Panc1 (cell line): ENCODE measurements at regions not wholly inside any gene's neighbourhood (a gene's known extent, or its start where the extent isn't known, plus 50 kb on each side); places are given as distances from the start of the nearest gene placed in this dataset.

Experiments used
- ATAC-seq: fragments of 200-7000 bp; cut with Tn5 transposase; 2 replicates; pipeline ENCODE4 v1.9.1; 2020; ENCODE audit warnings: mild to moderate bottlenecking, moderate library complexity
- BruUV-seq: library from RNA; stranded (reverse); fragments of 400-500 nt; replicated peaks from 2 replicates; lab custom pipeline; 2021; lab: Mats Ljungman, UMichigan
- CTCF ChIA-PET: fragments of 300-600 bp; sonication (Branson Sonifier 250); formaldehyde crosslinking; loops from one replicate; lab custom pipeline; 2022; ENCODE audit warnings: antibody characterized with exemption; lab: Charles Lee
- POLR2A ChIA-PET: fragments of 300-600 bp; sonication (Branson Sonifier 250); formaldehyde crosslinking; loops from one replicate; lab custom pipeline; 2022; ENCODE audit warnings: antibody characterized with exemption; lab: Charles Lee
- DNase-seq: peaks from one replicate; pipeline ENCODE4 v3.0.0-alpha.2; 2010; ENCODE audit warnings: low read depth, low spot score
- H3K27ac ChIP-seq: 2 replicates; pipeline ENCODE4 v1.5.1; 2011; ENCODE audit warnings: mild to moderate bottlenecking, low read length, inconsistent platforms
- H3K27me3 ChIP-seq: fragments of 200-500 bp; sonication (Bioruptor generic); 2 replicates; pipeline ENCODE4 v1.6.0; 2014; ENCODE audit warnings: low read length, inconsistent platforms; ENCODE audit not compliant: control insufficient read depth, insufficient read depth
- H3K36me3 ChIP-seq: fragments of 200-500 bp; sonication (Bioruptor generic); 2 replicates; pipeline ENCODE4 v1.5.1; 2014; ENCODE audit warnings: inconsistent platforms, mild to moderate bottlenecking, low read length, moderate library complexity; ENCODE audit not compliant: control insufficient read depth, insufficient read depth
- H3K4me1 ChIP-seq: 2 replicates; pipeline ENCODE4 v1.5.1; 2011; ENCODE audit warnings: inconsistent platforms, mild to moderate bottlenecking, low read length, moderate library complexity; ENCODE audit not compliant: control insufficient read depth, insufficient read depth
- H3K4me3 ChIP-seq, 2 experiments: 2 replicates each; pipeline ENCODE4 v1.5.1; 2011 to 2012; ENCODE audit warnings: low read depth in 2 of 2, low read length in 2 of 2, mild to moderate bottlenecking in 2 of 2, inconsistent platforms in 1 of 2, moderate library complexity in 1 of 2
- H3K9me3 ChIP-seq: fragments of 200-500 bp; sonication (Bioruptor generic); 2 replicates; pipeline ENCODE4 v1.5.1; 2014; ENCODE audit warnings: low read depth, mild to moderate bottlenecking, inconsistent platforms, low read length, moderate library complexity; ENCODE audit not compliant: control insufficient read depth, insufficient read depth
- POLR2AphosphoS5 ChIP-seq: IDR thresholded peaks from 2 replicates; pipeline ENCODE4 v1.6.1; 2012; ENCODE audit warnings: mild to moderate bottlenecking, low read depth, low read length, moderate library complexity
- SIN3A ChIP-seq: IDR thresholded peaks from 2 replicates; pipeline ENCODE4 v1.6.1; 2012; ENCODE audit warnings: low read depth, mild to moderate bottlenecking, low read length, moderate library complexity, borderline replicate concordance; ENCODE audit not compliant: insufficient read depth
- TCF7L2 ChIP-seq: IDR thresholded peaks from 2 replicates; pipeline ENCODE4 v1.6.1; 2011; ENCODE audit warnings: mild to moderate bottlenecking, low read depth, low read length, inconsistent platforms
- in situ Hi-C: cut with HindIII; loops from 2 replicates; pipeline ENCODE4 v1.10.0; 2016; ENCODE audit warnings: low sequenced_read_pairs, low pct_unique_long_range_greater_than_20kb
- intact Hi-C: fragments of 100-400 bp; cut with micrococcal nuclease; formaldehyde crosslinking; loops from one replicate; pipeline ENCODE4 v1.10.0; 2022; ENCODE audit not compliant: unreplicated experiment
- TF ChIP-seq, protein P1 (sequence below), 2 experiments: IDR thresholded peaks; 2 replicates each; pipeline ENCODE4 v1.6.1; 2011 to 2012; ENCODE audit warnings: low read depth in 2 of 2, control low read depth in 1 of 2, low read length in 1 of 2, mild to moderate bottlenecking in 1 of 2, moderate library complexity in 1 of 2; ENCODE audit not compliant: insufficient read depth in 1 of 2
- TF ChIP-seq, protein P2 (sequence below): fragments of 450-650 bp; IDR thresholded peaks from 2 replicates; pipeline ENCODE4 v1.5.1; 2017; ENCODE audit warnings: mild to moderate bottlenecking

DNA sequence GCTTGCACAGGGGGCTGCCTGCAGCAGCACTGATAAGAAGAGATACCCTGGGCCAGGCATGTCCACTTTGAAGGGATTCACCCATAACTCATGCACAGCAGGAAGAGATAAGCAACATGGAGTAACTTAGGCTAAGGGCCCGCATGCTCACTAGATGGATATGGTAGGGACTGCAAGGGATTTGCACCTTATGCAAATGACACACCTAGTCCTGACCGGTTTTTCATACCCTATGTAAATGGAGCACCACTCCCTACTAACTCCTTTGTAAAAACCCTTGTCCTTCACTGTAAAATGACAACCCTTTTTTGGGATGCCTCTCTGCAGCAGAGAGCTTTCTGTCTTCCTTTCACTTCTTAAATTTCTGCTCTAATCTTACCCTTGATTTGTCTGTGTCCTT lies 658.9 kb upstream of the CCDC179 start:
- no peaks in the 10 kb centered on the region for H3K36me3 ChIP-seq
- ChIA-PET CTCF (no interaction called here), POLR2A (no interaction called here)
- no peak overlapping the region for H3K27ac ChIP-seq
- no peak for TF ChIP-seq TCF7L2
- TF ChIP-seq, protein P1, sequence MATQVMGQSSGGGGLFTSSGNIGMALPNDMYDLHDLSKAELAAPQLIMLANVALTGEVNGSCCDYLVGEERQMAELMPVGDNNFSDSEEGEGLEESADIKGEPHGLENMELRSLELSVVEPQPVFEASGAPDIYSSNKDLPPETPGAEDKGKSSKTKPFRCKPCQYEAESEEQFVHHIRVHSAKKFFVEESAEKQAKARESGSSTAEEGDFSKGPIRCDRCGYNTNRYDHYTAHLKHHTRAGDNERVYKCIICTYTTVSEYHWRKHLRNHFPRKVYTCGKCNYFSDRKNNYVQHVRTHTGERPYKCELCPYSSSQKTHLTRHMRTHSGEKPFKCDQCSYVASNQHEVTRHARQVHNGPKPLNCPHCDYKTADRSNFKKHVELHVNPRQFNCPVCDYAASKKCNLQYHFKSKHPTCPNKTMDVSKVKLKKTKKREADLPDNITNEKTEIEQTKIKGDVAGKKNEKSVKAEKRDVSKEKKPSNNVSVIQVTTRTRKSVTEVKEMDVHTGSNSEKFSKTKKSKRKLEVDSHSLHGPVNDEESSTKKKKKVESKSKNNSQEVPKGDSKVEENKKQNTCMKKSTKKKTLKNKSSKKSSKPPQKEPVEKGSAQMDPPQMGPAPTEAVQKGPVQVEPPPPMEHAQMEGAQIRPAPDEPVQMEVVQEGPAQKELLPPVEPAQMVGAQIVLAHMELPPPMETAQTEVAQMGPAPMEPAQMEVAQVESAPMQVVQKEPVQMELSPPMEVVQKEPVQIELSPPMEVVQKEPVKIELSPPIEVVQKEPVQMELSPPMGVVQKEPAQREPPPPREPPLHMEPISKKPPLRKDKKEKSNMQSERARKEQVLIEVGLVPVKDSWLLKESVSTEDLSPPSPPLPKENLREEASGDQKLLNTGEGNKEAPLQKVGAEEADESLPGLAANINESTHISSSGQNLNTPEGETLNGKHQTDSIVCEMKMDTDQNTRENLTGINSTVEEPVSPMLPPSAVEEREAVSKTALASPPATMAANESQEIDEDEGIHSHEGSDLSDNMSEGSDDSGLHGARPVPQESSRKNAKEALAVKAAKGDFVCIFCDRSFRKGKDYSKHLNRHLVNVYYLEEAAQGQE (IDR thresholded peaks at IDR 0.05; ENCODE audit: insufficient read depth in 1 of 2, low read depth in 2 of 2, low read length in 1 of 2): no peak
- TF ChIP-seq POLR2AphosphoS5: no peak
- TF ChIP-seq, protein P2, sequence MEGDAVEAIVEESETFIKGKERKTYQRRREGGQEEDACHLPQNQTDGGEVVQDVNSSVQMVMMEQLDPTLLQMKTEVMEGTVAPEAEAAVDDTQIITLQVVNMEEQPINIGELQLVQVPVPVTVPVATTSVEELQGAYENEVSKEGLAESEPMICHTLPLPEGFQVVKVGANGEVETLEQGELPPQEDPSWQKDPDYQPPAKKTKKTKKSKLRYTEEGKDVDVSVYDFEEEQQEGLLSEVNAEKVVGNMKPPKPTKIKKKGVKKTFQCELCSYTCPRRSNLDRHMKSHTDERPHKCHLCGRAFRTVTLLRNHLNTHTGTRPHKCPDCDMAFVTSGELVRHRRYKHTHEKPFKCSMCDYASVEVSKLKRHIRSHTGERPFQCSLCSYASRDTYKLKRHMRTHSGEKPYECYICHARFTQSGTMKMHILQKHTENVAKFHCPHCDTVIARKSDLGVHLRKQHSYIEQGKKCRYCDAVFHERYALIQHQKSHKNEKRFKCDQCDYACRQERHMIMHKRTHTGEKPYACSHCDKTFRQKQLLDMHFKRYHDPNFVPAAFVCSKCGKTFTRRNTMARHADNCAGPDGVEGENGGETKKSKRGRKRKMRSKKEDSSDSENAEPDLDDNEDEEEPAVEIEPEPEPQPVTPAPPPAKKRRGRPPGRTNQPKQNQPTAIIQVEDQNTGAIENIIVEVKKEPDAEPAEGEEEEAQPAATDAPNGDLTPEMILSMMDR: no peak
- no peak for TF ChIP-seq SIN3A
- no peaks in the 10 kb centered on the region for H3K4me1 ChIP-seq
- no peaks in the 10 kb centered on the region for H3K9me3 ChIP-seq
- no peak overlapping the region for H3K4me3 ChIP-seq
- no peaks in the 10 kb centered on the region for H3K27me3 ChIP-seq
- ATAC-seq (no peak), DNase-seq (no peak)
- in situ Hi-C loops: no loop called here
- BruUV-seq: no TSS peak
- intact Hi-C loops: no loop called here

DNA sequence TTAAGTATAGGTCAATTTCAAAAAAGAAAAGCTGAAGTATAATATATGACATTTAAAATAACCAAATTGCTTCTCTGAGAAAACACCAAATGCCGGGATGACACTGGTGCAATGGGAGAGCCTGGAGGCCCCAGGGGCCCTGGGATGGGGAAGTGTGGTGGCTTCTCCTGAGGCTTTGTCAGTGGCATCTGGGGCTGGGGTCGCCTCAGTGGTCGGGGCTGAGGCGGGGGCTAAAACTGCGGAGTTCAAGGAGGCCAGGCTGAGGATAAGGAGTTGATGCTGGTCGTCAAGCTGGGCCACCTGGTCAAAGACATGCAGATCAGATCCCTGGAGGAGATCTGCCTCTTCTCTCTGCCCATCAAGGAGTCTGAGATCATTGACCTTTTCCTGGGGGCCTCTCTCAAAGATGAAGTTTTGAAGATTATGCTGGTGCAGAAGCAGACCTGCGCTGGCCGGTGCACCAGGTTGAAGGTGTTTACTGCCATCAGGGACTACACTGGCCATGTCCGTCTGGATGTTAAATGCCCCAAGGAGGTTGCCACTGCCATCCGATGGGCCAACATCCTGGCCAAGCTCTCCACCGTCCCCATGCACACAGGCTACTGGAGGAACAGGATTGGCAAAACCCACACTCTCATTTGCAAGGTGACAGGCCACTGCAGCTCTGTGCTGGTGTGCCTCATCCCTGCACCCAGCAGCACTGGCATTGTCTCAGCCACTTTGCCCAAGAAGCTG lies 660.1 kb upstream of the CCDC179 start:
- CTCF ChIA-PET: no interaction called here

More for the DNA sequence above, 660.1 kb upstream of the CCDC179 start:
- no peak for ATAC-seq
- in situ Hi-C loops (no loop called here), intact Hi-C loops (no loop called here)
- H3K27ac ChIP-seq: no peak overlapping the region
- BruUV-seq: no TSS peak
- no peaks in the 10 kb centered on the region for H3K9me3 ChIP-seq
- no peaks in the 10 kb centered on the region for H3K36me3 ChIP-seq
- DNase-seq: no peak
- H3K4me3 ChIP-seq: no peak overlapping the region
- POLR2A ChIA-PET: interaction anchor here (0.6 kb wide), 1 partner anchor 22 kb away, joined by 3 read pairs; no protein-coding TSS in a partner anchor
- no peaks in the 10 kb centered on the region for H3K27me3 ChIP-seq
- no peaks in the 10 kb centered on the region for H3K4me1 ChIP-seq
- no peak for TF ChIP-seq POLR2AphosphoS5
- TF ChIP-seq, protein P2: no peak
- TF ChIP-seq TCF7L2: no peak
- no peak for TF ChIP-seq SIN3A
